HEK293T (cell line): ENCODE measurements at regions not wholly inside any gene's neighbourhood (a gene's known extent, or its start where the extent isn't known, plus 50 kb on each side); places are given as distances from the start of the nearest gene placed in this dataset.

Experiments
- BHLHE40 ChIP-seq: fragments of 450-650 bp; IDR thresholded peaks from 2 replicates; pipeline ENCODE4 v1.6.1; 2016; ENCODE audit warnings: mild to moderate bottlenecking, moderate library complexity, borderline replicate concordance
- FOXA1 ChIP-seq: fragments of 450-650 bp; IDR thresholded peaks from 2 replicates; pipeline ENCODE4 v1.6.1; 2016; ENCODE audit warnings: mild to moderate bottlenecking
- FOXM1 ChIP-seq: fragments of 450-650 bp; IDR thresholded peaks from 2 replicates; pipeline ENCODE4 v1.6.1; 2017; ENCODE audit warnings: mild to moderate bottlenecking, borderline replicate concordance
- HDGF ChIP-seq: fragments of 450-650 bp; IDR thresholded peaks from 2 replicates; pipeline ENCODE4 v1.6.1; 2017; ENCODE audit warnings: antibody characterized with exemption, borderline replicate concordance
- SP1 ChIP-seq: fragments of 450-650 bp; IDR thresholded peaks from 2 replicates; pipeline ENCODE4 v1.6.1; 2017
- SUZ12 ChIP-seq: fragments of 450-650 bp; IDR thresholded peaks from 2 replicates; pipeline ENCODE4 v1.6.1; 2016; ENCODE audit warnings: mild to moderate bottlenecking

DNA sequence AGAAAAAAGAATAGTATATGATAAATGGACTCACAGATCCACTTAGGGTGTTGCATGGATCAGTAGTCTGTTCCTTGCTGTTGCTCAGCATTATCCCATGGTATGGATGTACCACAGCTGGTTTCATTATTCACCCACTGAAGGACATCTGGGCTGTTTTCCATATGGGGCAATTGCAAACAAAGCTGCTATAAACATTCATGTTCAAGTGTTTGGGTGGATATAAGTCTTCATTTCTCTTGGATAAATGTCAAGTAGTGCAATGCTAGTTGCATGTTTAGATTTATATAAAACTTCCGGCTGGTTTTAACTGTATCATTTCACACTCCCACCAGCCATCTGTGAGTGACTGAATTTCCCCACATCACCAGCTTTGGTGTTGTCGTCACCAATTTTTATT is 137.7 kb downstream of the ASB7 start:
- no peak for TF ChIP-seq BHLHE40
- no peak for TF ChIP-seq FOXM1
- no peak for TF ChIP-seq SP1
- TF ChIP-seq SUZ12, result no peak
- no peak for TF ChIP-seq FOXA1
- no peak for TF ChIP-seq HDGF
